Panc1 (cell line): ENCODE measurements at regions not wholly inside any gene's neighbourhood (a gene's known extent, or its start where the extent isn't known, plus 50 kb on each side); places are given as distances from the start of the nearest gene placed in this dataset.

Source experiments
- ATAC-seq: fragments of 200-7000 bp; cut with Tn5 transposase; 2 replicates; pipeline ENCODE4 v1.9.1; 2020; ENCODE audit warnings: mild to moderate bottlenecking, moderate library complexity
- BruUV-seq: library from RNA; stranded (reverse); fragments of 400-500 nt; replicated peaks from 2 replicates; lab custom pipeline; 2021; lab: Mats Ljungman, UMichigan
- CTCF ChIA-PET: fragments of 300-600 bp; sonication (Branson Sonifier 250); formaldehyde crosslinking; loops from one replicate; lab custom pipeline; 2022; ENCODE audit warnings: antibody characterized with exemption; lab: Charles Lee
- POLR2A ChIA-PET: fragments of 300-600 bp; sonication (Branson Sonifier 250); formaldehyde crosslinking; loops from one replicate; lab custom pipeline; 2022; ENCODE audit warnings: antibody characterized with exemption; lab: Charles Lee
- DNase-seq: peaks from one replicate; pipeline ENCODE4 v3.0.0-alpha.2; 2010; ENCODE audit warnings: low read depth, low spot score
- H3K27ac ChIP-seq: 2 replicates; pipeline ENCODE4 v1.5.1; 2011; ENCODE audit warnings: mild to moderate bottlenecking, low read length, inconsistent platforms
- H3K27me3 ChIP-seq: fragments of 200-500 bp; sonication (Bioruptor generic); 2 replicates; pipeline ENCODE4 v1.6.0; 2014; ENCODE audit warnings: low read length, inconsistent platforms; ENCODE audit not compliant: control insufficient read depth, insufficient read depth
- H3K36me3 ChIP-seq: fragments of 200-500 bp; sonication (Bioruptor generic); 2 replicates; pipeline ENCODE4 v1.5.1; 2014; ENCODE audit warnings: inconsistent platforms, mild to moderate bottlenecking, low read length, moderate library complexity; ENCODE audit not compliant: control insufficient read depth, insufficient read depth
- H3K4me1 ChIP-seq: 2 replicates; pipeline ENCODE4 v1.5.1; 2011; ENCODE audit warnings: inconsistent platforms, mild to moderate bottlenecking, low read length, moderate library complexity; ENCODE audit not compliant: control insufficient read depth, insufficient read depth
- H3K4me3 ChIP-seq, 2 experiments: 2 replicates each; pipeline ENCODE4 v1.5.1; 2011 to 2012; ENCODE audit warnings: low read depth in 2 of 2, low read length in 2 of 2, mild to moderate bottlenecking in 2 of 2, inconsistent platforms in 1 of 2, moderate library complexity in 1 of 2
- H3K9me3 ChIP-seq: fragments of 200-500 bp; sonication (Bioruptor generic); 2 replicates; pipeline ENCODE4 v1.5.1; 2014; ENCODE audit warnings: low read depth, mild to moderate bottlenecking, inconsistent platforms, low read length, moderate library complexity; ENCODE audit not compliant: control insufficient read depth, insufficient read depth
- POLR2AphosphoS5 ChIP-seq: IDR thresholded peaks from 2 replicates; pipeline ENCODE4 v1.6.1; 2012; ENCODE audit warnings: mild to moderate bottlenecking, low read depth, low read length, moderate library complexity
- SIN3A ChIP-seq: IDR thresholded peaks from 2 replicates; pipeline ENCODE4 v1.6.1; 2012; ENCODE audit warnings: low read depth, mild to moderate bottlenecking, low read length, moderate library complexity, borderline replicate concordance; ENCODE audit not compliant: insufficient read depth
- TCF7L2 ChIP-seq: IDR thresholded peaks from 2 replicates; pipeline ENCODE4 v1.6.1; 2011; ENCODE audit warnings: mild to moderate bottlenecking, low read depth, low read length, inconsistent platforms
- in situ Hi-C: cut with HindIII; loops from 2 replicates; pipeline ENCODE4 v1.10.0; 2016; ENCODE audit warnings: low sequenced_read_pairs, low pct_unique_long_range_greater_than_20kb
- intact Hi-C: fragments of 100-400 bp; cut with micrococcal nuclease; formaldehyde crosslinking; loops from one replicate; pipeline ENCODE4 v1.10.0; 2022; ENCODE audit not compliant: unreplicated experiment
- TF ChIP-seq, protein P1 (sequence below): fragments of 450-650 bp; IDR thresholded peaks from 2 replicates; pipeline ENCODE4 v1.5.1; 2017; ENCODE audit warnings: mild to moderate bottlenecking

DNA sequence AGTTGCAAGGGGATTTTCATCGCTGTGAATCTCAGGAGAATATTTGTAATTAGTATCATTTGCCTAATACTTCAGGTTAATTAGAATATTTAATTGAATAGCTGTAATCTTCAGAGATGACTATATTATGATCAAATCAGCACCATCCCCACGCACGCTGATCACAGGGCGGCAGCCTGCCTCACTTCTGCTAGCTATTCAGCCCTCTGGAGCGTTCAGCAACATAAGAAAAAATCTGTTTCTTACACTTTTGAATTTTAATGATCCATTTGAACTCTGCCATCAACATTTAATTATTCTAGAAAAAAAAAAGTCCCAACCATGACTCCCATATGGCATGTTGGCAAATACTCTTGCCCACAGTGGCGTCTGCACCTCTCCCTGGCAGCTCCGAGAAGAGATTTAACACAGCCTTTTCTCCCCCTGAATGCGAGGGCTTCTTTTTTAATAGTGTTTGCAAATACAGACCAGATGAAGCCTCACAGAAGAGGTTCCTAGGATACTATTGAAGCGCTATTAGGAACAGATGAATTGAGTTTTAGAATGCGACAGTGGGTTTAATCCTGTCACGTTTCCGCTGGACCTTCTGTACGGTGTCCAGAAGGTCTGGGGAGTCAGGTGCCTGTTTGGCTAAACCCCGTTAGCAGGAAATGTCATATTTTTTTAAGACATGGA lies 731.9 kb upstream of the SALL3 start:
- Histone ChIP-seq H3K9me3 (no peaks in the 10 kb centered on the region), H3K4me3 (no peak overlapping the region), H3K27ac (no peak overlapping the region), H3K4me1 (no peaks in the 10 kb centered on the region), H3K27me3 (peaks cover 11% of the 10 kb centered on the region), H3K36me3 (no peaks in the 10 kb centered on the region)
- TF ChIP-seq POLR2AphosphoS5 (no peak), TCF7L2 (no peak)
- TF ChIP-seq, protein P1, sequence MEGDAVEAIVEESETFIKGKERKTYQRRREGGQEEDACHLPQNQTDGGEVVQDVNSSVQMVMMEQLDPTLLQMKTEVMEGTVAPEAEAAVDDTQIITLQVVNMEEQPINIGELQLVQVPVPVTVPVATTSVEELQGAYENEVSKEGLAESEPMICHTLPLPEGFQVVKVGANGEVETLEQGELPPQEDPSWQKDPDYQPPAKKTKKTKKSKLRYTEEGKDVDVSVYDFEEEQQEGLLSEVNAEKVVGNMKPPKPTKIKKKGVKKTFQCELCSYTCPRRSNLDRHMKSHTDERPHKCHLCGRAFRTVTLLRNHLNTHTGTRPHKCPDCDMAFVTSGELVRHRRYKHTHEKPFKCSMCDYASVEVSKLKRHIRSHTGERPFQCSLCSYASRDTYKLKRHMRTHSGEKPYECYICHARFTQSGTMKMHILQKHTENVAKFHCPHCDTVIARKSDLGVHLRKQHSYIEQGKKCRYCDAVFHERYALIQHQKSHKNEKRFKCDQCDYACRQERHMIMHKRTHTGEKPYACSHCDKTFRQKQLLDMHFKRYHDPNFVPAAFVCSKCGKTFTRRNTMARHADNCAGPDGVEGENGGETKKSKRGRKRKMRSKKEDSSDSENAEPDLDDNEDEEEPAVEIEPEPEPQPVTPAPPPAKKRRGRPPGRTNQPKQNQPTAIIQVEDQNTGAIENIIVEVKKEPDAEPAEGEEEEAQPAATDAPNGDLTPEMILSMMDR, result no peak
- ATAC-seq (no peak), DNase-seq (no peak)
- ChIA-PET POLR2A (no interaction called here), CTCF (interaction anchor here (0.7 kb wide), 1 partner anchor 391 kb away, joined by 3 read pairs; no protein-coding TSS in a partner anchor)
- in situ Hi-C loops, result no loop called here
- BruUV-seq, result no TSS peak
- intact Hi-C loops, result no loop called here

DNA sequence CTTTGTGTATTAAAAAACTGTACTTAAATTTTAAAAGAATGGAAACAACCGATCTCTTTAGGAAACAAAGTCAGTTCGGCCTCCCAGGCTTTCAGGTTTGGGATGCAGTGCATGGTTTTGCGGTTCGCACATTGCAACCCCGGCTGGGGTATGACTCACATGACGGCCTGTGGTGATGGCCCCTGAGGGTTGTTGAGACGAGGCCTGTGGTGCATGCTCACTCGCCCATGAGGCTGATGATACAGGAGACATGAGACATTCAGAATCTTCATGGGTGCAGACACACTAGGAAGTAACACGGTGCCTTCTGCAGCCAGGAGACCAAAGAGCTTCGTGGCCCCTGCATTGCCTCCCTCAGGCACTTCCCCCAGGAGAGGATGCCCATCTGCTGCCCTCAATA lies 724.6 kb upstream of the SALL3 start:
- ChIA-PET CTCF (no interaction called here), POLR2A (no interaction called here)
- no peaks in the 10 kb centered on the region for H3K36me3 ChIP-seq
- H3K4me1 ChIP-seq, result no peaks in the 10 kb centered on the region
- no peak overlapping the region for H3K27ac ChIP-seq
- H3K27me3 ChIP-seq, result no peaks in the 10 kb centered on the region
- TF ChIP-seq POLR2AphosphoS5 (no peak), TCF7L2 (no peak), SIN3A (no peak)
- TF ChIP-seq, protein P1, result no peak
- in situ Hi-C loops (no loop called here), intact Hi-C loops (no loop called here)
- H3K9me3 ChIP-seq, result no peaks in the 10 kb centered on the region
- DNase-seq, result no peak
- BruUV-seq, result no TSS peak
- no peak overlapping the region for H3K4me3 ChIP-seq
- ATAC-seq, result no peak

DNA sequence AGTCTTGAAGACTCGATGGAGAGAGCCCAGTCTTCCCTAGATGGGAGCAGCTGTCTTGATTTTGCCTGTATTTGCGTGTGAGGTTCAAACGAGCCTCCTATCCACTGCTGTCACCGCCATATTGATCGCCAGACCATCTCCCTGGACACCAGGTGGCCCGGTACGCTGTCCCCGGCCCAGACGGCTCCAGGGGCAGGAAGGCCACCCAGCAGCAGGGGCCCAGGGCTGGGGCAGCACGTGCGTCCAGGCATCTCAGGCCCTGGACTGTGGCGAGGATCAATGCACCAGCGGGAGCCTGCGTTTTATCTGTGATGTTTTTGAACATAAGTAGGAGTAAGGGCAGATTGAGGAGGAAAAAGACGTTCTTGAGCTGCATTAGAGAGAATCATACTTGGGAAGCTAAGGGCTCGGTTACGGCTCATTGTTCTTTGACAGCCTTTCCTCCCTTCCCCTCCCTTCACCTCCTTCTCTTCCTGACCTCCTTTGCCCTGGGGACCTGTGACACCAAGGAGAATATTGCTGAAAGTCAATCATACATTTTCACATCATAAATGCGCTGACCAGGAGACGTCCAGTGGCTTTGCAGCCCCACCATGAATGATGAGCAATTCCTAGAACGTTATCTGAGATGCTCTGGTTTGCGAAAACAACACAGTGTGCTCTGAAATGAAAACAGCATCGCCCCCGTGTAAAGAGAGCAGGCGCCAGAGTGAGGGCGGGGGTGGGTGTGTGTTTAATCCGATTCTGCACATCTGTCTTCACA lies 711.2 kb upstream of the SALL3 start:
- Histone ChIP-seq H3K4me1 (no peaks in the 10 kb centered on the region), H3K4me3 (no peak overlapping the region), H3K36me3 (no peaks in the 10 kb centered on the region), H3K9me3 (0 out of 2 replicates have a peak, but pooled peaks cover 4% of the 10 kb centered on the region), H3K27me3 (no peaks in the 10 kb centered on the region), H3K27ac (no peak overlapping the region)
- in situ Hi-C loops (no loop called here), intact Hi-C loops (no loop called here)
- ChIA-PET POLR2A (no interaction called here), CTCF (no interaction called here)
- no peak for ATAC-seq
- BruUV-seq, result no TSS peak
- no peak for DNase-seq
- TF ChIP-seq TCF7L2, result no peak
